NCI-H1417 (cell line): ENCODE measurements at regions not wholly inside any gene's neighbourhood (a gene's known extent, or its start where the extent isn't known, plus 50 kb on each side); places are given as distances from the start of the nearest gene placed in this dataset.
A peak's percentile ranks its signal among the peaks of the same experiment; 100 is the strongest.

ENCODE experiments used
- DNase-seq, 3 experiments: peaks; one replicate each; lab custom pipeline; 2025; lab: John Stamatoyannopoulos, UW

- DNase-seq = no peak
Observed at GRCh38 chr10:44779511-44779910, 131.6 kb upstream of the TMEM72 start.

- no peak for DNase-seq
Observed at GRCh38 chr10:44780426-44780825, 130.7 kb upstream of the TMEM72 start.

GRCh38 chr10:44781131-44781530 is 130.0 kb upstream of the TMEM72 start:
- no peak for DNase-seq

- no peak for DNase-seq
Observed at GRCh38 chr10:44786286-44786850, 124.8 kb upstream of the TMEM72 start.

GRCh38 chr10:44787480-44788075 is 123.6 kb upstream of the TMEM72 start:
- no peak for DNase-seq

GRCh38 chr10:44788147-44789129 is 122.7 kb upstream of the TMEM72 start:
- DNase-seq = no peak

GRCh38 chr10:44792119-44792775 is 118.9 kb upstream of the TMEM72 start:
- no peak for DNase-seq

- DNase-seq = no peak
Observed at GRCh38 chr10:44799966-44800365, 111.2 kb upstream of the TMEM72 start.

- DNase-seq = peak; percentile 10 to 46 (median 36)
Observed at GRCh38 chr10:44801383-44802327, 109.5 kb upstream of the TMEM72 start.

- no peak for DNase-seq
Observed at GRCh38 chr10:44803862-44804261, 107.3 kb upstream of the TMEM72 start.

- DNase-seq = no peak
Observed at GRCh38 chr10:44804661-44805060, 106.5 kb upstream of the TMEM72 start.

GRCh38 chr10:44805466-44806210 is 105.5 kb upstream of the TMEM72 start:
- DNase-seq = no peak

- DNase-seq = no peak
Observed at GRCh38 chr10:44806950-44807349, 104.2 kb upstream of the TMEM72 start.

GRCh38 chr10:44807451-44807850 is 103.7 kb upstream of the TMEM72 start:
- no peak for DNase-seq

- no peak for DNase-seq
Observed at GRCh38 chr10:44809647-44810046, 101.5 kb upstream of the TMEM72 start.

- no peak for DNase-seq
Observed at GRCh38 chr10:44811072-44811471, 100.1 kb upstream of the TMEM72 start.

GRCh38 chr10:44813201-44813600 is 97.9 kb upstream of the TMEM72 start:
- DNase-seq = no peak

- DNase-seq = no peak
Observed at GRCh38 chr10:44814929-44815328, 96.2 kb upstream of the TMEM72 start.

- no peak for DNase-seq
Observed at GRCh38 chr10:44818041-44818649, 93.0 kb upstream of the TMEM72 start.

GRCh38 chr10:44818701-44819127 is 92.4 kb upstream of the TMEM72 start:
- DNase-seq = no peak
